ENCODE measurements at regions not wholly inside any gene's neighbourhood (a gene's known extent, or its start where the extent isn't known, plus 50 kb on each side); places are given as distances from the start of the nearest gene placed in this dataset.

- intact Hi-C loops (cut with DNase I): no loop called here
- Histone ChIP-seq H3K27ac (no peak overlapping the region), H3K36me3 (no peaks in the 10 kb centered on the region), H3K9me3 (no peaks in the 10 kb centered on the region), H3K4me3 (no peak overlapping the region), H3K27me3 (no peaks in the 10 kb centered on the region), H3K4me1 (no peaks in the 10 kb centered on the region)
- WGBS, 2 donors: 62 to 93% methylated on average over 4 of the region's 4 CpGs
- FAIRE-seq (no peak), ATAC-seq (no peak), DNase-seq (no peak)
- TF ChIP-seq CTCF (IDR thresholded peaks at IDR 0.05): no peak
Observed at GRCh38 chr4:27316176-27316575, 455.5 kb downstream of the STIM2 start.

- Histone ChIP-seq H3K27ac (no peak overlapping the region), H3K36me3 (no peaks in the 10 kb centered on the region), H3K4me1 (no peaks in the 10 kb centered on the region), H3K27me3 (no peaks in the 10 kb centered on the region), H3K4me3 (no peak overlapping the region), H3K9me3 (no peaks in the 10 kb centered on the region)
- WGBS, 2 donors: 13 to 17% methylated on average over 6 of the region's 6 CpGs
- FAIRE-seq (no peak), ATAC-seq (peak in 3 of 4 donors; percentile 51 to 76 (median 60)), DNase-seq (peak in 4 of 6 donors; percentile 3 to 16 (median 15))
- peak in 3 of 4 donors; percentile 6 to 16 (median 11) for TF ChIP-seq CTCF (IDR thresholded peaks at IDR 0.05)
- intact Hi-C loops (cut with DNase I): no loop called here
Observed at GRCh38 chr4:27318740-27319139, 458.1 kb downstream of the STIM2 start.

- no peak for TF ChIP-seq CTCF (IDR thresholded peaks at IDR 0.05)
- no peak for ATAC-seq
- H3K27ac ChIP-seq: no peak overlapping the region
- no peak overlapping the region for H3K4me3 ChIP-seq
- DNase-seq: no peak
- H3K27me3 ChIP-seq: no peaks in the 10 kb centered on the region
- H3K9me3 ChIP-seq: no peaks in the 10 kb centered on the region
- no peaks in the 10 kb centered on the region for H3K4me1 ChIP-seq
- H3K36me3 ChIP-seq: no peaks in the 10 kb centered on the region
- 59 to 66% methylated on average over 6 of the region's 6 CpGs for WGBS, 2 donors
- intact Hi-C loops (cut with DNase I): loop anchor here in 1 of 3 donors (10.0 kb wide), 1 partner anchor 272 kb away; no protein-coding TSS in a partner anchor
- no peak for FAIRE-seq
Observed at GRCh38 chr4:27326991-27327390, 466.4 kb downstream of the STIM2 start.

GRCh38 chr4:27327421-27328181 is 467.0 kb downstream of the STIM2 start:
- no peaks in the 10 kb centered on the region for H3K27me3 ChIP-seq
- no peak for TF ChIP-seq CTCF (IDR thresholded peaks at IDR 0.05)
- H3K4me3 ChIP-seq: no peak overlapping the region
- no peak for DNase-seq
- H3K27ac ChIP-seq: no peak overlapping the region
- no peak for ATAC-seq
- intact Hi-C loops (cut with DNase I): loop anchor here in 1 of 3 donors (10.0 kb wide), 1 partner anchor 273 kb away; no protein-coding TSS in a partner anchor
- no peaks in the 10 kb centered on the region for H3K4me1 ChIP-seq
- H3K36me3 ChIP-seq: no peaks in the 10 kb centered on the region
- no peaks in the 10 kb centered on the region for H3K9me3 ChIP-seq
- FAIRE-seq: no peak
- 67 to 78% methylated on average over 5 of the region's 5 CpGs for WGBS, 2 donors

GRCh38 chr4:27338530-27338929 is 477.9 kb downstream of the STIM2 start:
- no peak overlapping the region for H3K4me3 ChIP-seq
- DNase-seq (no peak), ATAC-seq (no peak), FAIRE-seq (no peak)
- intact Hi-C loops (cut with DNase I): no loop called here
- H3K36me3 ChIP-seq: no peaks in the 10 kb centered on the region
- H3K27ac ChIP-seq: no peak overlapping the region
- 37 to 39% methylated on average over 3 of the region's 3 CpGs for WGBS, 2 donors
- no peaks in the 10 kb centered on the region for H3K27me3 ChIP-seq
- no peaks in the 10 kb centered on the region for H3K9me3 ChIP-seq
- H3K4me1 ChIP-seq: no peaks in the 10 kb centered on the region
- TF ChIP-seq CTCF (IDR thresholded peaks at IDR 0.05): no peak
